WTC11 (cell line): ENCODE measurements at regions not wholly inside any gene's neighbourhood (a gene's known extent, or its start where the extent isn't known, plus 50 kb on each side); places are given as distances from the start of the nearest gene placed in this dataset.

Experiments used
- ATAC-seq: fragments of 200-7000 bp; cut with Tn5 transposase; 2 replicates; pipeline ENCODE4 v1.10.0; 2021; ENCODE audit warnings: mild to moderate bottlenecking, moderate library complexity
- CTCF ChIA-PET: fragments of 300-600 bp; sonication (Branson Sonifier 250); formaldehyde crosslinking; loops from one replicate; lab custom pipeline; 2021; ENCODE audit warnings: antibody characterized with exemption; lab: Charles Lee
- POLR2A ChIA-PET: fragments of 350-600 bp; sonication (Branson Sonifier 250); formaldehyde crosslinking; loops from one replicate; lab custom pipeline; 2021; ENCODE audit warnings: antibody characterized with exemption; lab: Charles Lee
- DNase-seq: peaks from one replicate; pipeline ENCODE4 v3.0.0; 2021; ENCODE audit warnings: low spot score
- H3K27ac Mint-ChIP-seq: 2 replicates; pipeline ENCODE4 v1.8.0; 2021; ENCODE audit warnings: mixed read lengths
- H3K27me3 Mint-ChIP-seq: 2 replicates; pipeline ENCODE4 v1.8.0; 2021; ENCODE audit warnings: low read depth, mild to moderate bottlenecking, moderate library complexity, mixed read lengths
- H3K36me3 Mint-ChIP-seq: 2 replicates; pipeline ENCODE4 v1.8.0; 2021; ENCODE audit warnings: mixed read lengths
- H3K4me1 Mint-ChIP-seq: 2 replicates; pipeline ENCODE4 v1.8.0; 2022; ENCODE audit warnings: mixed read lengths
- H3K4me3 Mint-ChIP-seq: 2 replicates; pipeline ENCODE4 v1.8.0; 2021; ENCODE audit warnings: mild to moderate bottlenecking, moderate library complexity, mixed read lengths
- H3K9me3 Mint-ChIP-seq: 2 replicates; pipeline ENCODE4 v1.8.0; 2021; ENCODE audit warnings: mixed read lengths
- CBFB ChIP-seq: sonication (generic); formaldehyde crosslinking; IDR thresholded peaks from 2 replicates; pipeline ENCODE4 v1.8.1; 2022; ENCODE audit warnings: mild to moderate bottlenecking, low read depth, missing genetic modification reagents
- CREB1 ChIP-seq: sonication (generic); formaldehyde crosslinking; IDR thresholded peaks from 2 replicates; pipeline ENCODE4 v1.8.0; 2023; ENCODE audit warnings: mild to moderate bottlenecking, missing genetic modification reagents
- ELF4 ChIP-seq: sonication (generic); formaldehyde crosslinking; IDR thresholded peaks from 2 replicates; pipeline ENCODE4 v1.8.1; 2022; ENCODE audit warnings: low read depth, mild to moderate bottlenecking, moderate library complexity, missing genetic modification reagents
- FOXP1 ChIP-seq: sonication (generic); formaldehyde crosslinking; IDR thresholded peaks from 2 replicates; pipeline ENCODE4 v1.8.0; 2022; ENCODE audit warnings: missing genetic modification reagents, mild to moderate bottlenecking, moderate library complexity, borderline replicate concordance
- HMGA2 ChIP-seq: fragments of 250-450 bp; sonication (Bioruptor Pico); IDR thresholded peaks from 2 replicates; pipeline ENCODE4 v1.4.0; 2021; ENCODE audit warnings: mild to moderate bottlenecking, moderate library complexity
- IRF2 ChIP-seq: sonication (generic); formaldehyde crosslinking; IDR thresholded peaks from 2 replicates; pipeline ENCODE4 v1.8.0; 2022; ENCODE audit warnings: low read depth, missing genetic modification reagents, borderline replicate concordance
- KAT7 ChIP-seq: sonication (generic); formaldehyde crosslinking; IDR thresholded peaks from 2 replicates; pipeline ENCODE4 v1.8.1; 2023; ENCODE audit warnings: missing genetic modification reagents, mild to moderate bottlenecking, borderline replicate concordance
- MXD4 ChIP-seq: fragments of 250-450 bp; sonication (Bioruptor Pico); IDR thresholded peaks from 2 replicates; pipeline ENCODE4 v1.8.0; 2021; ENCODE audit warnings: mild to moderate bottlenecking, moderate library complexity, borderline replicate concordance
- OVOL2 ChIP-seq: fragments of 250-450 bp; sonication (Bioruptor Pico); IDR thresholded peaks from 2 replicates; pipeline ENCODE4 v1.9.0; 2021; ENCODE audit warnings: mild to moderate bottlenecking, borderline replicate concordance
- RELA ChIP-seq: sonication (generic); formaldehyde crosslinking; IDR thresholded peaks from 2 replicates; pipeline ENCODE4 v1.8.1; 2022; ENCODE audit warnings: missing genetic modification reagents, mild to moderate bottlenecking, borderline replicate concordance
- RORB ChIP-seq: fragments of 250-450 bp; sonication (Bioruptor Pico); IDR thresholded peaks from 2 replicates; pipeline ENCODE4 v1.9.0; 2021; ENCODE audit warnings: mild to moderate bottlenecking
- SMAD4 ChIP-seq: sonication (generic); formaldehyde crosslinking; IDR thresholded peaks from 2 replicates; pipeline ENCODE4 v1.8.0; 2022; ENCODE audit warnings: mild to moderate bottlenecking, missing genetic modification reagents
- TCF7 ChIP-seq: sonication (generic); formaldehyde crosslinking; IDR thresholded peaks from 2 replicates; pipeline ENCODE4 v1.8.0; 2022; ENCODE audit warnings: mild to moderate bottlenecking, low read depth, missing genetic modification reagents, moderate library complexity
- ZNF138 ChIP-seq: sonication (generic); formaldehyde crosslinking; conservative IDR thresholded peaks from 2 replicates; pipeline ENCODE4 v1.8.1; 2022; ENCODE audit warnings: mild to moderate bottlenecking, moderate library complexity, missing genetic modification reagents
- ZNF396 ChIP-seq: fragments of 250-450 bp; sonication (Bioruptor Pico); IDR thresholded peaks from 2 replicates; pipeline ENCODE4 v1.8.0; 2021; ENCODE audit warnings: mild to moderate bottlenecking, moderate library complexity, borderline replicate concordance
- ZNF416 ChIP-seq: fragments of 250-450 bp; sonication (Bioruptor Pico); IDR thresholded peaks from 2 replicates; pipeline ENCODE4 v1.9.0; 2021; ENCODE audit warnings: mild to moderate bottlenecking, inconsistent platforms
- ZNF671 ChIP-seq: fragments of 250-450 bp; sonication (Bioruptor Pico); IDR thresholded peaks from 2 replicates; pipeline ENCODE4 v1.8.0; 2021; ENCODE audit warnings: mild to moderate bottlenecking
- TF ChIP-seq, protein P1 (sequence below): sonication (generic); formaldehyde crosslinking; IDR thresholded peaks from 2 replicates; pipeline ENCODE4 v1.8.0; 2022; ENCODE audit warnings: missing genetic modification reagents
- TF ChIP-seq, protein P2 (sequence below): sonication (generic); formaldehyde crosslinking; IDR thresholded peaks from 2 replicates; pipeline ENCODE4 v1.8.0; 2023; ENCODE audit warnings: mild to moderate bottlenecking, missing genetic modification reagents
- TF ChIP-seq, protein P3 (sequence below): sonication (generic); formaldehyde crosslinking; IDR thresholded peaks from 2 replicates; pipeline ENCODE4 v1.8.1; 2023; ENCODE audit warnings: mild to moderate bottlenecking, missing genetic modification reagents, moderate library complexity
- TF ChIP-seq, protein P4 (sequence below): fragments of 250-450 bp; sonication (Bioruptor Pico); IDR thresholded peaks from 2 replicates; pipeline ENCODE4 v2.1.2; 2022; ENCODE audit warnings: mild to moderate bottlenecking, moderate library complexity
- TF ChIP-seq, protein P5 (sequence below): sonication (generic); formaldehyde crosslinking; IDR thresholded peaks from 2 replicates; pipeline ENCODE4 v1.8.1; 2022; ENCODE audit warnings: missing genetic modification reagents, borderline replicate concordance

DNA sequence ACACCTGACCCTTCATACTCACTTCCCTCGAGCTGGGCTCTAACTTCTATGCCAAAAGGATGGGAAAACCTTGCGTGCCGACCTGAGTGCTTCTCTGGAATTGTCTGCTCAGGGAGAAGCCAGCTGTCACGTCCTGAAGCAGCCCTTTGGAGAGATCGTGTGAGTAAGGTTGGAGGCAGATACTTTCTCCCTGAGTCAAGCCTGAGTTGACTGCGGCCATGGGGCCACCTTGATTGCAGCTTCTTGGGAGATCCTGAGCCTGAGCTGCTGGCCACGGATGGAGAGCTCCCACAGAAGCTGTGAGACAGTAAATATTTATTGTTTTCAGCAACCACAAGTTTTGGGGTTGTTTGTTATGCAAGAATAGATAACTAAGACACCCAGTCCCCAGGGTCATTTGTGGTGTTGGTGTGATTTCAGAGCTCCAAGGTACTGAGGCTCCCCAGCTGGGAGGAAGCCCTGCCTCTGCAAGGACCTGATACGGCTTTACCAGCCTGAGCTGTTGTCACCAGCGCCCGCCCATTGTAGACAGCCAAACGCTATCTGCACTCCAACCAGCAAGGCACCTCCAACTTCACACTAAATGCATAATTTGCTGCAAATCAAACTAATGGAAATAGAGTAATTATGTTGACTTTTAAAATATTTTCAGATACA is 531.6 kb downstream of the PTPRU start:
- TF ChIP-seq, protein P1, sequence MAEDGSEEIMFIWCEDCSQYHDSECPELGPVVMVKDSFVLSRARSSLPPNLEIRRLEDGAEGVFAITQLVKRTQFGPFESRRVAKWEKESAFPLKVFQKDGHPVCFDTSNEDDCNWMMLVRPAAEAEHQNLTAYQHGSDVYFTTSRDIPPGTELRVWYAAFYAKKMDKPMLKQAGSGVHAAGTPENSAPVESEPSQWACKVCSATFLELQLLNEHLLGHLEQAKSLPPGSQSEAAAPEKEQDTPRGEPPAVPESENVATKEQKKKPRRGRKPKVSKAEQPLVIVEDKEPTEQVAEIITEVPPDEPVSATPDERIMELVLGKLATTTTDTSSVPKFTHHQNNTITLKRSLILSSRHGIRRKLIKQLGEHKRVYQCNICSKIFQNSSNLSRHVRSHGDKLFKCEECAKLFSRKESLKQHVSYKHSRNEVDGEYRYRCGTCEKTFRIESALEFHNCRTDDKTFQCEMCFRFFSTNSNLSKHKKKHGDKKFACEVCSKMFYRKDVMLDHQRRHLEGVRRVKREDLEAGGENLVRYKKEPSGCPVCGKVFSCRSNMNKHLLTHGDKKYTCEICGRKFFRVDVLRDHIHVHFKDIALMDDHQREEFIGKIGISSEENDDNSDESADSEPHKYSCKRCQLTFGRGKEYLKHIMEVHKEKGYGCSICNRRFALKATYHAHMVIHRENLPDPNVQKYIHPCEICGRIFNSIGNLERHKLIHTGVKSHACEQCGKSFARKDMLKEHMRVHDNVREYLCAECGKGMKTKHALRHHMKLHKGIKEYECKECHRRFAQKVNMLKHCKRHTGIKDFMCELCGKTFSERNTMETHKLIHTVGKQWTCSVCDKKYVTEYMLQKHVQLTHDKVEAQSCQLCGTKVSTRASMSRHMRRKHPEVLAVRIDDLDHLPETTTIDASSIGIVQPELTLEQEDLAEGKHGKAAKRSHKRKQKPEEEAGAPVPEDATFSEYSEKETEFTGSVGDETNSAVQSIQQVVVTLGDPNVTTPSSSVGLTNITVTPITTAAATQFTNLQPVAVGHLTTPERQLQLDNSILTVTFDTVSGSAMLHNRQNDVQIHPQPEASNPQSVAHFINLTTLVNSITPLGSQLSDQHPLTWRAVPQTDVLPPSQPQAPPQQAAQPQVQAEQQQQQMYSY (CRISPR knock-in tag) = no peak
- TF ChIP-seq, protein P2, sequence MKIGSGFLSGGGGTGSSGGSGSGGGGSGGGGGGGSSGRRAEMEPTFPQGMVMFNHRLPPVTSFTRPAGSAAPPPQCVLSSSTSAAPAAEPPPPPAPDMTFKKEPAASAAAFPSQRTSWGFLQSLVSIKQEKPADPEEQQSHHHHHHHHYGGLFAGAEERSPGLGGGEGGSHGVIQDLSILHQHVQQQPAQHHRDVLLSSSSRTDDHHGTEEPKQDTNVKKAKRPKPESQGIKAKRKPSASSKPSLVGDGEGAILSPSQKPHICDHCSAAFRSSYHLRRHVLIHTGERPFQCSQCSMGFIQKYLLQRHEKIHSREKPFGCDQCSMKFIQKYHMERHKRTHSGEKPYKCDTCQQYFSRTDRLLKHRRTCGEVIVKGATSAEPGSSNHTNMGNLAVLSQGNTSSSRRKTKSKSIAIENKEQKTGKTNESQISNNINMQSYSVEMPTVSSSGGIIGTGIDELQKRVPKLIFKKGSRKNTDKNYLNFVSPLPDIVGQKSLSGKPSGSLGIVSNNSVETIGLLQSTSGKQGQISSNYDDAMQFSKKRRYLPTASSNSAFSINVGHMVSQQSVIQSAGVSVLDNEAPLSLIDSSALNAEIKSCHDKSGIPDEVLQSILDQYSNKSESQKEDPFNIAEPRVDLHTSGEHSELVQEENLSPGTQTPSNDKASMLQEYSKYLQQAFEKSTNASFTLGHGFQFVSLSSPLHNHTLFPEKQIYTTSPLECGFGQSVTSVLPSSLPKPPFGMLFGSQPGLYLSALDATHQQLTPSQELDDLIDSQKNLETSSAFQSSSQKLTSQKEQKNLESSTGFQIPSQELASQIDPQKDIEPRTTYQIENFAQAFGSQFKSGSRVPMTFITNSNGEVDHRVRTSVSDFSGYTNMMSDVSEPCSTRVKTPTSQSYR (CRISPR knock-in tag) = no peak
- no peak for TF ChIP-seq TCF7 (CRISPR knock-in tag)
- TF ChIP-seq IRF2 (CRISPR knock-in tag) = no peak
- TF ChIP-seq CREB1 (CRISPR knock-in tag) = no peak
- no peak for TF ChIP-seq ELF4 (CRISPR knock-in tag)
- no peak for TF ChIP-seq KAT7
- TF ChIP-seq, protein P3, sequence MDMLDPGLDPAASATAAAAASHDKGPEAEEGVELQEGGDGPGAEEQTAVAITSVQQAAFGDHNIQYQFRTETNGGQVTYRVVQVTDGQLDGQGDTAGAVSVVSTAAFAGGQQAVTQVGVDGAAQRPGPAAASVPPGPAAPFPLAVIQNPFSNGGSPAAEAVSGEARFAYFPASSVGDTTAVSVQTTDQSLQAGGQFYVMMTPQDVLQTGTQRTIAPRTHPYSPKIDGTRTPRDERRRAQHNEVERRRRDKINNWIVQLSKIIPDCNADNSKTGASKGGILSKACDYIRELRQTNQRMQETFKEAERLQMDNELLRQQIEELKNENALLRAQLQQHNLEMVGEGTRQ = no peak
- TF ChIP-seq ZNF671 = no peak
- TF ChIP-seq HMGA2 = no peak
- no peak for TF ChIP-seq FOXP1 (CRISPR knock-in tag)
- no peak for TF ChIP-seq OVOL2 (CRISPR knock-in tag)
- no peak for TF ChIP-seq ZNF396 (CRISPR knock-in tag)
- TF ChIP-seq ZNF416 (CRISPR knock-in tag) = no peak
- no peak for TF ChIP-seq SMAD4 (CRISPR knock-in tag)
- TF ChIP-seq, protein P4, sequence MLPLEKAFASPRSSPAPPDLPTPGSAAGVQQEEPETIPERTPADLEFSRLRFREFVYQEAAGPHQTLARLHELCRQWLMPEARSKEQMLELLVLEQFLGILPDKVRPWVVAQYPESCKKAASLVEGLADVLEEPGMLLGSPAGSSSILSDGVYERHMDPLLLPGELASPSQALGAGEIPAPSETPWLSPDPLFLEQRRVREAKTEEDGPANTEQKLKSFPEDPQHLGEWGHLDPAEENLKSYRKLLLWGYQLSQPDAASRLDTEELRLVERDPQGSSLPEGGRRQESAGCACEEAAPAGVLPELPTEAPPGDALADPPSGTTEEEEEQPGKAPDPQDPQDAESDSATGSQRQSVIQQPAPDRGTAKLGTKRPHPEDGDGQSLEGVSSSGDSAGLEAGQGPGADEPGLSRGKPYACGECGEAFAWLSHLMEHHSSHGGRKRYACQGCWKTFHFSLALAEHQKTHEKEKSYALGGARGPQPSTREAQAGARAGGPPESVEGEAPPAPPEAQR = no peak
- peaks cover 3% of the 10 kb centered on the region for H3K9me3 Mint-ChIP-seq
- no peaks in the 10 kb centered on the region for H3K4me1 Mint-ChIP-seq
- no peak overlapping the region for H3K4me3 Mint-ChIP-seq
- POLR2A ChIA-PET = no interaction called here
- CTCF ChIA-PET = interaction anchor here (1.3 kb wide), 1 partner anchor 25 kb away, joined by 3 read pairs; no protein-coding TSS in a partner anchor
- DNase-seq (no peak), ATAC-seq (no peak)
- H3K27ac Mint-ChIP-seq = no peak overlapping the region
- H3K27me3 Mint-ChIP-seq = no peaks in the 10 kb centered on the region; the same call in 1 of the 2 replicates
- no peaks in the 10 kb centered on the region for H3K36me3 Mint-ChIP-seq

DNA sequence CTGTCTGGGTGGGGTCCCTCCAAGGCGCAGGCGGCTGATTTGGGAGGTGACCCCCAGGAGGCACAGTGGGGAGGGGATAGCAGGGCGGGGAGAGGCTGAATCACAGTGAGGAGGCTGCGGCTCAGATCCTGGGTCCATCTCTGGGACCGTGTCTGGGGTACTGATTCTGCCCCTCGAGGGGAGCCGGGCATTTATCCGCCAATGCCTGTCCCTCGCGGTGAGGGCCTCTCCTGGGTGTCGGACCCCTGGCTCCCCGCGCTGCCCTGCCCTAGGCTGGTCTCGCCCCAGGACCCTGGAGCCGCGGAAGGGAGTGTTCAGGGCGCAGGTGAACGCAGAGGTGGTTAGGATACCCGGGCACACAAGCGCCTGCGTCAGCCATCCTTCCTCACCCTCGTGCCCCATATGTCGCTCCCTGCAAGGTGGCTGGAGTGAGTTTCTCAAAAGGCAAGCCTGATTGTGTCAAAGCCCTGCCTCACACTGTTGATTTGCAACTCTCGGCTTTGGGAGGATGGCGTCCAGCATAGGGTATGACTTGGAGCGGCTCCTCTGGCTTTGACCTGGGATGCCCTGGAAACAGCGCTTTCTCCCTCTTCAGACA is 530.9 kb downstream of the PTPRU start:
- no peak overlapping the region for H3K27ac Mint-ChIP-seq
- POLR2A ChIA-PET = no interaction called here
- DNase-seq (no peak), ATAC-seq (no peak)
- H3K4me1 Mint-ChIP-seq = no peaks in the 10 kb centered on the region
- no peak overlapping the region for H3K4me3 Mint-ChIP-seq
- no peaks in the 10 kb centered on the region; the same call in 1 of the 2 replicates for H3K27me3 Mint-ChIP-seq
- peaks cover 3% of the 10 kb centered on the region for H3K9me3 Mint-ChIP-seq
- H3K36me3 Mint-ChIP-seq = no peaks in the 10 kb centered on the region
- CTCF ChIA-PET = no interaction called here
- TF ChIP-seq CBFB (CRISPR knock-in tag) (no peak), ZNF138 (no peak), MXD4 (no peak), RORB (CRISPR knock-in tag) (no peak), RELA (CRISPR knock-in tag) (no peak)
- TF ChIP-seq, protein P5, sequence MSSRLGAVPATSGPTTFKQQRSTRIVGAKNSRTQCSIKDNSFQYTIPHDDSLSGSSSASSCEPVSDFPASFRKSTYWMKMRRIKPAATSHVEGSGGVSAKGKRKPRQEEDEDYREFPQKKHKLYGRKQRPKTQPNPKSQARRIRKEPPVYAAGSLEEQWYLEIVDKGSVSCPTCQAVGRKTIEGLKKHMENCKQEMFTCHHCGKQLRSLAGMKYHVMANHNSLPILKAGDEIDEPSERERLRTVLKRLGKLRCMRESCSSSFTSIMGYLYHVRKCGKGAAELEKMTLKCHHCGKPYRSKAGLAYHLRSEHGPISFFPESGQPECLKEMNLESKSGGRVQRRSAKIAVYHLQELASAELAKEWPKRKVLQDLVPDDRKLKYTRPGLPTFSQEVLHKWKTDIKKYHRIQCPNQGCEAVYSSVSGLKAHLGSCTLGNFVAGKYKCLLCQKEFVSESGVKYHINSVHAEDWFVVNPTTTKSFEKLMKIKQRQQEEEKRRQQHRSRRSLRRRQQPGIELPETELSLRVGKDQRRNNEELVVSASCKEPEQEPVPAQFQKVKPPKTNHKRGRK (CRISPR knock-in tag) = no peak
- TF ChIP-seq, protein P3 = no peak
